GM18868 (cell line): ENCODE measurements at regions not wholly inside any gene's neighbourhood (a gene's known extent, or its start where the extent isn't known, plus 50 kb on each side); places are given as distances from the start of the nearest gene placed in this dataset.
A peak's percentile ranks its signal among the peaks of the same experiment; 100 is the strongest.

Source experiments
- ATAC-seq: cut with Tn5 transposase; IDR thresholded peaks from one replicate; pipeline ENCODE4 v1.9.1; 2021; ENCODE audit warnings: mild to moderate bottlenecking, moderate library complexity; ENCODE audit not compliant: unreplicated experiment

DNA sequence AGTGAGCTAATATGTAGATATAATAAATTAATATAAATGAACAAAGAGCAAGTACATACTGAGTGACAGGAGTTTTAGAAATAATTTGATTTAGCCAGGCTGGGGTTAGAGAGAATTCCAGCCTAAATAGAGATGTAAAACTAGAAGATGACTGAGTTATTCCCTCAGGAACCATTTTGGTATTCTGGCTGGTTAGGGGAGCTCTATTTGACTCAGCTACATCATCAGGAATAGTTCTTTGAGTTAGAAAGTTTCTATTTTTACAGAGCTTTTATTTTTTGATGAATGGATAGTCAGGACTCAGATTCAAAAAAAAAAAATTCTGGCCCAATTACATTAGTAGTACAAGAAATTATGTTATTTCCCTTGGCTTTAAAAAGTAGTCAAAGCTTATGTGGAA, 180.4 kb upstream of the MID1 start:
- no peak for ATAC-seq

DNA sequence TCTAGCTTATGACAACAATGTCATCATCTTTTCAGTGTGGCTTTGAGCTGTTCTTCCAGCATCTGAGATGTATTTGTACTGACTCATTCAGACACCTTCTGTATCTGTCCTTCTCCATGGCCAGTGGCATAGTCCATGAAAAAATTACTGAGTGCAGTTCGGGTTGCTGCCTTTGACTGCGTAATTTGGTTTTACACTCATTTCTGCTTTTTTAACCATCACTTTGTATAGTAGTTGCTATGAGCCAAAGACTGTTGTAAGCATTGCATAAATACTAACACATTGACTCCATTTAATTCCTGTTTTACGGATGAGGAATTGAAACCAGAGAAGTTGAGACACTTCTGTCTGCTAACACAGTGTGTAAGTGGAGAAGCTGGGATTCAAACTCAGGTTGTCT, 190.7 kb upstream of the MID1 start:
- no peak for ATAC-seq

DNA sequence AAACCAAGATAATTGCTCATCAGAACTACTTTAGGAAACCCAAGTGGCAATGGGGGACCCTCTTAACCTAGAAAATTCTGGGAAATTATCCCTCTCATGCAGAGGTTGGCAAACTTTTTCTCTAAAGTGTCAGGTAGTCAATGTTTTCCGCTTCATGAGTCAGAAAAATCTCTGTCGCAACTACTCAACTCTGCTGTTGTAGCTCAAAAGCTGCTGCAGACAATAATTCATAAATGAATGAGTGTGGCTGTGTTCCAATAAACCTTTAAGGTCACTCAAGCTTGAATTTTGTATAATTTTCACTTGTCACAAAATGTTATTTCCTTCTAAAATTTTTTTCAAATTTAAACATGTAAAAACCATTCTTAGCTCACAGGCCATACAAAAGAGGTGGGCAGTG, 193.4 kb upstream of the MID1 start:
- no peak for ATAC-seq

DNA sequence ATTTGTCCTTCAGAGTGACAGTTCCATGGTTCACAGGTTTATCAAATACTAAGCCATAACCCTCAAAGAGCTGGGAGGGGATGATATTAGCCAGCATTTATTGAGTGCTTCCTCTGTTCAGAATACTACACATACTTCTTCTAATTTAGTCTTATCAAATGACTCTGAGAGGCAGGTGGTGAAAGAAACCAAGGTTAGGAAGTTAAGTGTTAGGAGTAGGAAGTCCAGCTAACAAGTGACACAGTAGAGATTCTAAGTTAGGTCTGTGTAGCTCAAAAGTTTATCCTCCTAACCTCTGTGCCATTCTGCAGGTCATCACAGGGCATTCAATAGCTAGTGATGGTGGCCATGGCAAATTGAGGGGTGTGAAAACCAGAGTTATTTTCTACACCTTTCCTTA, 198.3 kb upstream of the MID1 start:
- no peak for ATAC-seq

DNA sequence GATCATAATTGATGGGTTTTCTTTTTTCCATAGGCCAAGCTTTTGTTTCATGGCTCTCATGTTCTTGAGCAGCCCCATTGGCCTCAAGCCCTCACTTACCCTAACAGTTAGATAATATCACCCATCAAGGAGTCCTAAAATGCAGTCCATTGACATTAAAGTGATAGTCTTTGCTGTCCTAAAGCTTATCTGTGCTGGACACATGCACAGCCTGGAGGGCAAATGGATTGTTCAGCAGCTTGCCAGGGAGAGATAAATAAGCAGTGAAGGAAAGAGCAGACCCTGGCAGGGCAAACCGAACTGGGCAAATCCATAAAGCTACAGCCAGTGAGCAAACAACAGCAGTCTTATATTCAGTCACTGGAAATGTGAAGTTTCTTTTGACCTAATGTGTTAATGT, 199.6 kb upstream of the MID1 start:
- ATAC-seq, result no peak

DNA sequence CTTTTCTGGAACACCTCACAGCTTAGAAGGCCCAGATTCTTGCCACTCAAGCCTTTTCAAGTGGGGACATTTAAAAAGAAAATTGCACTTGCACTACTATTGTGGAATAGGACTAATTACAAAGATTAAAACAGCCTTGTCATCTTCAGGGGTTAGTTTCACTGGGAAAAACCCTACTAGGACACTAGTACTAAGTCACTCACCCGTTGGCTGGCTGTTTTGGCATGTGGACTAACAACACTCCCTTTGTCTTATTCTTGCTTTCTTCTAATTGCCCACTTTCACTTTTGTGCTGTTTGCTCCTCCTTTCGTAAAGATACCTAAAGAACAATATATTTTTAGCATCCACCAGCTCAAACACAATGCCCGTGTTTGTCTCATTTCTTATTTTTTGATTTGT, 200.9 kb upstream of the MID1 start:
- ATAC-seq, result peak; percentile 95

DNA sequence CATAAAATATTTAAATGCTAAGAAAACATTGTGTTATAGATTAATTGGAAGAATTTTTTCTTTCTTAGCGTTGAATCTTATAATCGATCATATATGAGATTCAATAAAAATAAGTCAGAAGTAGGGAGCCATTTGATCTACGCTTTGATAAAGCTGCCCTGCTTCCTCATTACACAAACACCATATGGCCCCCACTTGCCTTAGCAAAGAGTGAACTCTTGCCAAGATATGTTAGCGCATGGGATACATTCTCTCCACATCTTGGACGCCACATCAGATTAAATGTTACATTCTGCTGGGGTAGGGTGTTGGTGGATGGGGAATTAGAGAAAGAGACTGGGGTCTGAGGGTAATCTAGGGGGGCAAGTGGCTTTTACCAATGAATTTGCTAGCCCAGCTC, 207.7 kb upstream of the MID1 start:
- no peak for ATAC-seq

DNA sequence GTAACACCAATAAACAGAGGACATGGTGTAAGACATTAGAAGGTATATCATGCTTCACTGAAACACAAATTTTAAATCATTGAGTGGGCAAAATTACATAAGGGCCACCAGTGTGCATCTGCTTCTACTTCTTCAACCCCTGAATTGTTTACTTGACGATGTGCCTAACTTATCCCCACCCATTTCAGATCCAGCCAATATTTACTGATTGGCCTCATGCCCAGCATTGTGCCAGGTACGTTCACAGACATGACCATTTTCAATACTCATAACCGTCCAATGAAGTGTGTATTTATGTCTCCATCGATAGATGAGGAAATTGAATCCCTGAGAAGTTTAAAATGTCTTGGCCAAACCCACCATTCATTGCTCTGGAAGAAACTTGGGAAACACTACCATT, 208.3 kb upstream of the MID1 start:
- no peak for ATAC-seq

DNA sequence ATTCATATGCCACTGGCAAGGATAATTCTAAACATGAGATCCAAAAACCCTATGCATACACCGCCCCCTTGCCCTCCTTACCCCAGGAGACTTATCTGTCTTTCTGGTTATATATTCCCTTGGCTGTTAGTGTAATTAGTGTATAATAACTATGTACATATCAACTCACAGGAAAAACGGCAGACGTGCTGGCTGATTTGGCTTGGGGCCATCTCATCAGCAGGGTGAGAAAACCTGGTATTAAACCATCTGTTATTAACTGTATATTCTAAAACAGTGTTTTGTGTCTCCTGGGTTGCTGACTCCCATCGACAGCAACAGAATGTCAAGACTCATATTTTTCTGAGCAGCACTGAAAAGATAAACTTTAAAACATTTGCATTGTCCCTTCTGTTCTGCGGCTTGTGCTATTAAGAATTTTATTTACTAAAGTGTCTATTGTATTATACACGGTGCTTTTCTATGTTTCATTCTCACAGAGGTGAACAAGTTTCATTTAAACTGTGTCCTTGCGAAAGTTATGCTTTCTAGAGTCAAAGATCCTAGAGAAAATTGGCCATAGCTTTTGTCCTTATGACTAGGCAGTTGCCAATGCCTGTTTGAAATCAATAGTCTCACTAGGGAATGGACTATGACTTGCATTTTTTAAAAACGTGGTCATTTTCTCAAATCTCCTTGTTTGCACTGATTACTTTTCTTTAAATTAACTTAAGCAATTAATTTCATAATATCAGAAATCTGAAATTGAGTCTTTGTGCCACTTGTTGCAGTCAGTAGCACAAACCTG, 211.5 kb upstream of the MID1 start:
- no peak for ATAC-seq

DNA sequence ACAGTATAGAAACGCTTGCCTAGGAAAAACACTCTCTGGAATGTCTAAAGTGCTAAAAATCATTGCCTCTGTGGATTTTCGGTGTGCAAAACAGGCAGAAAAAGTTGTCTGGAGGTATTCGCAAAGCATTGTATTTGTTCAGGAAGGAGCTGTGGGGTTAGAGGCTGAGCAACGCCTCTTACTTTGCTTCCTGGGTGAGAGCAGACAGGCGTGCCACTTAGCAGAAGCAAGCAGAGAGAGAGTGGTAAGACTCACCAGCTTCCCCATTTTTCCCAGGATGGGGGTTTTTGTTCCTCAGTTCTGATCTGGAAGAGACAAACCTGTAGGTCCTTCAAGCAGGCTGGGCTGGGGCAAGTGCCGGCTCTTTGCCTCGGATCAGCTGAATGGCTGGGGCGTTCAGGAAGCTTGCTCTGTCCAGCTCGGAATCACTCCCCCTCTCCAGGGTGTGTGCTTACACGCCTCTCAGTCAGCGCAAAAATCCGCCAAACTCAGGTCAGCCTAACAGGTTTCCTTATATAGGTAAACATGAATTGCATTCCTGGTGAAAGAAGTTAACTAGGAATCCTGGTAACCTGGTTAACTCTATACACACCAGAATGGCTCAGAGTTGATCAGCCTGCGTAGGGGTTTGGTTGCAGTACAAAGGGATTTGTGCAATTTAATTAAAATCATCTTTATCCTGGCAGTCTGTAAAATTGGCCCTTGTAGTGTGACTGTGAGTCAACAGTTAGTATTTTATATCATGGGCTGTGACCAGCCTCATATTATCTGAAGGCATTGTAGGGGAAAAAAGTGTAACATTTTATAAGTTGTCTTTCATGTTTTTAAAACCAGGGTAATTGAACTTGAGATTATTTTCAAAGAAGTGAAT, 213.1 kb upstream of the MID1 start:
- ATAC-seq, result no peak

DNA sequence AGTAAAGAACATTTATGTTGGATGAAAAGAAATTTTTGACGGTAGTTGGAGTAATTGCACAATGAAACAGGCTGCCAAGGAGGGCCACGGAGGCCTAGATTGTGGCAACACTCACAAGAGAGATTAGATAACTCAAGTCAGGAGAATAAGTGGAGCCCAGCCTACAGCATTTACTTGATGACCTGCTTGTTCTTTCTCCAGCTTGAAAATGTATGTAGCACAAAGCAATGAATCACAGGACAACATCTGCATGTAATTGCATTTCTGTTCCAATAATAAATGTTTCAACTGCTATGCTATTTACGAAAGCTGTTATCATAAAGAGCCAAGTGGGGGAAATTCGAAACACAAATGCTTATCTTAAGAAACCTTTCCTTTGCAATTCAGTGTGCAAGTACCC, 221.2 kb upstream of the MID1 start:
- no peak for ATAC-seq

DNA sequence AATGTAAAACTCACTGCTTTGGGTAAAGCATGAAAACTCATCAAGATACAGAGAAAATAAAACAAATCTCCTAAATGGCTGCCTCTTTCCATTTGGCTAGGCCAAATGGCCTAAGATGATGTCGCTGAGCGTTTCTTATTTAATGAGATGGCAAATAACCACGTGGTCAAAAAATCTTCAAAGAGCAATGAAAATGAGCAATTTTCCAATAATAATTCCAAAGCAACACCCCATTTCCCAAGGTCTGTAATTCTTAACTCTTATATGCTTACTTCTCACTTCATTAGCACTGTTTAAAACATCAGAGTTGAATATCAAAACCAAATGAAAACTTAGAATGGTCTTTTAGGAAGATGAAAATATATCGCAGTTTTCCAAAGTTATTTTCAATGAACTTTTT, 222.3 kb upstream of the MID1 start:
- ATAC-seq, result no peak

DNA sequence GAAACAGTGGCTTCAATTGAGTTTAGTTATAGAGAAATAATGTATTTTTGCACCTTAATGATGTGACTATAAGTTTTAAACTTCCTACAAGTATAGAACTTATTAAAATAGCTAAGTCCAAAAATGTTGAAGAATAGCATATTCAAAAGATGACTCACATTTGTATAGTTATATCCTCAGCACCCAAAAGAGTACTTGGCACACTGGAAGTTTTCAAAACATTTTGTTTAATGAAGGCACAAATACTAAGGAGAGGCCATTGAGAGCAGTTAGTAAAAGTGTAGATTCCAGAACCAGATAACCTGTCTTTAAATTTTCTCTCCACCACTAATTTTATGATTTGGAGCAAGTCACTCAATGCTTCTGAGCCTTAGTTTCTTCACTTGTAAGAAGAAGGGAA, 226.9 kb upstream of the MID1 start:
- no peak for ATAC-seq

DNA sequence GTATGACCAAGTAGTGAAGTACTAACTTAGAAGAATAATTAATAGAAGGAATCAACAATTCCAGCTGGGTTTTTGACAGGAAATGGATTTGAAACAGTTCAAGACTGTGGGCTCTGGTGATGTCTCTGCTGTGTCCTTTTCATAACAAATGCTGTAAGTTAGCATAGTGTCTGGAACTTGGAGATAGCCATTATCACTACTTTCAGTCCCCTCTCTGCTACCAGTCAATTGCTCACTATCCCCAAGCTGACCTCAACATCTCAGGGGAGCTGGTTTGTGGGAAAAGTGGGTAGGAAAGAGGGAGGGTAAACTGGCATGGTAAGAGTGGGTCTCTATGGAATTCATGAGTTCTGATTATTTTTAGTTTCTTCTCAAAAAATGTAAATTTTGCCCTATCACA, 231.4 kb upstream of the MID1 start:
- no peak for ATAC-seq

DNA sequence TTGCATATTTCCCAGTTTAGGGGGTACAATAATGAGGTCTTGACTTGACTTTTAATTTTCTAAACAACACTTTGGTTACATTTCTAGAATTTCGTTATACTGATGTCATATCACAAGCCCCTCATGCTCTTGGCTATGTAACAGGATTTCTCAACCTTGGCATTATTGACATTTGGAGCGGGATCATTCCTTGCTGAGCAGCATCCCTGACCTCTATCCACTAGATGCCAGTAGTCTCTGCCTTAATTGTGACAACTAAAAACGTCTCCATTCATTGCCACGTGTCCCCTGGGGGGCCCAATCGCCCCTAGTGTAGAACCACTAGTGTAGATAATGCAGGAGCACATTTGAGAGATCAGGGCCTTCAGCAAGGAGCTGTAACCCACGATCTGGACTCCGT, 234.2 kb upstream of the MID1 start:
- no peak for ATAC-seq

DNA sequence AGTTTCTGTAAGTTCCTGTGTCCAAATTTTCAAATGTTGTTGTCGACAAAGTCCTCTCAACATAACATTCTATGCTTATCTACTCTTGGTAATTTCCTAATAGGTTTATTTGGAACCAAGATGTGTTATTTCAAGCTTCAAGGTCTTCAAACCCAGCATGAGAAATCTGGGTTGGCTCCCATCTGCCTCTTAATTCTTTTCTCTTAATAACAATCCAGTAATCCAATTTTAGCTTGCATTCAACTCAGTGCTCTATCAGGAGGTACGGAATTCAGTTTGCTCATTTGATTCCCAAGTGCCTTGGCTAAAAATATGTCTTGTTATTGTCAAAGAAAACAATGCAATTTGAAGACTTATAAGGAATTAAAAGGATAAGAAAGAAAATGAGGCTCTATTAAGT, 235.5 kb upstream of the MID1 start:
- no peak for ATAC-seq

DNA sequence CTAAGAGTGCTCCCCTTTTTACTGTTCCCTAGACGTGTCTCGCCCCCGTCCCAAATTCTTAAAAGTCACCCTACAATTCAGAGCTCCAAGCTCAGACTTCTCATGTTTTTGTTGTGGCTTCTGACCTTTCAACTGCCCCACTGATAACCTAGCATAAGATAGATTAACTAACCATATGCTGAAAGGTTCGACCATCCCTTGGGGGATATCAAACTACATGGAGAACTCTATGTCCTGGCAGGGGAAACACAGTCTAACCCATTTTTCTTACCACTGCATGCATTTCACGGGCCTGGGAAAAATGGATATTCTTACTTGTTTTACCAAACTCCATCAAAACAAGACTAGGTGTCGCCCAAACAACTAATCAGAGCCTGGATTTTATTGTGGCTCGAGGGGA, 236.4 kb upstream of the MID1 start:
- no peak for ATAC-seq

DNA sequence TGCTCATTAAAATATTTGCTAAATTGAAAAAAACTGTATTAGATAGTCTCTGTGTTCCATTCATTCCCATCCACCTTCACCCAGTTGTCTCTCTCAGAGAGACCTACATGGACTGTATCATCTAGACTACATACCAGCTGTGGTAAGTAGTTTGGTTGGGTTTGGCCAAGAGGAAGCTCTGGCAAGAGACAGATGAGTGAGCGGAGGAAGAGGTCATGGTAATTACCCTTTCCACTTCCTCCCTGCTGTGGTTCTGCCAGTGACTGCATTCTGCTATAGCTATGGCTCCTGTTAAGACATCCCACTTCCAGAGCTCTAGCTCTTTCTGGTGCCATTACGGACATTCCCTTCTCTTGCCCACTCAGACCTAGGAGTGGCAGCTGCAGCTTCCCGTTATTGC, 239.0 kb upstream of the MID1 start:
- no peak for ATAC-seq

DNA sequence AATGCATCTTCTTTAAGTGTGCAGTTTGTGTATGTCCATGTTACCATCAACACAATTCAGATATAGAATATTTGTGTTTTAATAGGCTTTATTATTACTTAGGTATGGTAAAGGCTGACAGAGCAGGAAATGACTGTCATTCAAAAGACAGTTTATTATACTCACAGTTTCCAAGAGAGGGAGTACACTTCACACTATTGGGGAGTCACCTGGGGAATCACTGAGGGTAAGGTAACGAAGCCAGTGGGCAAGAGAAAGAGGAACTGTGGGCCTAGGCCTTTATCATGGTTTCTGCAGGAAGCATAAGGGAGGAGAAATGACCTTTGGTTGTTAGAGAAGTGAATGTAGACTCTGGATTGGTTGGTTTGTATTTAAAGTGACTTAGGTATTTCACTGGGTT, 235.1 kb upstream of the HCCS start:
- ATAC-seq, result peak; percentile 98

DNA sequence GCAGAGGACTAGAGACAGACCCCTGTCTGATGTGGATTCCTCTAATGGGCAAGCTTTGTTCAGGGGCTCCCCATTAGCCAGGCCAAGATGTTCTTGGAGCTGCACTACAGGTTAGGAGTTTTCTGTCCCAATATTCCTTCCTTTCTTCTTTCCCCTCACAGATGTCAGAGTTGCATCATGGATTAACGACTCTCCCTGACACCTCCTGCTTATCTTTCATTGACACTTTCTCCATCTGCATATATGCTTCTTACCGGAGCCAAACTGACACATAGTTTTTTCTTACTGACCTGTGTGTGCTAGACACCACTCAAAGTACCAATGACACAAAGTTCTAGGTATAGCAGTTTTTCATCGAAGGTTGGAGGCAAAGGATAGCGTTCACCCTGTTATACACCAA, 228.6 kb upstream of the HCCS start:
- no peak for ATAC-seq

DNA sequence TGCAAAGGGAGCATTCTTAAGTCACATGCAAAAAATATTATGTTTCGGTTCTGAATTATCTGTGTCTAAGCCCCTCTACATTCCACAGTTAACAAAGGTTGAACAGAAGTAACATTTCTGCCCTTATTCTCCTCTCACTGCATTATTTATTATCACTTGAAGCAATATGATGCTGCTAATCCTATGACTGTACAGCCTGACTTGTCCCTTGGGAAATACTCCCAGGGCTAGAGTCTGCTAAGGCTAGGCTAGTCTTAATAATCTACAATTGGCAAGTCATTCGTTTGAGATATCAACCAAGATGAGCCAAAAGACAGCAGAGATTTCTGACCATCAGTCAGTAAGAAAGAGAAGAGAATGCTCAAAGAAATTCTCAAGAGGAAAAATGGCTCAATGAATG, 226.9 kb upstream of the HCCS start:
- no peak for ATAC-seq

DNA sequence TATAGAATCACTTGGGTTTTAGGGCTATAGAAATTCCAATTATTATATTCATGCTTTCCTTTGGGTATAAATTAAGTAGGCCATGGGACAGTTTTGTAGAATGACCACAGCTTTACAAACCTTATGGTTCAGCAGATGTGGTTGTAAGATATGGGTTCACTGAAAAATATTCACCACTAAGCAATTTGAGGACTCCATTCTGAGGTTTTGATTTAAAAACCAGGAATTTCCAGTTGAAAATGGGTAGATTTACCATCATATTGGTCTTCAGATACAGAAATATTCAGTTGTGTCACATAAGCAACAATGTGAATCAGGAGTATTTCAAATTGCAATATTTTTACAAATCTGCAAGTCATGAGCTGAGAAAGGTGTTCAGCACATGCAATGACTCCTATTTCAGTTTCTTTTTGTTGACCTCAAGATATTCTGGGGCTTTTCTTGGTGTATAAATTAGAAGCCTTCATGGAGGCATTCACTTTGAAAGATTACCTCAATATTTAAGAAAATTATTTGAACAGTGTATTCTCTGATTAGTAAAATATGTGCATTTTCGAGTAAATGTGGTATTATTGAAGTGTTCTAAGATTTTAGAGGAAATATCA, 218.4 kb upstream of the HCCS start:
- ATAC-seq, result no peak
